ENCODE measurements at regions not wholly inside any gene's neighbourhood (a gene's known extent, or its start where the extent isn't known, plus 50 kb on each side); places are given as distances from the start of the nearest gene placed in this dataset.
A peak's percentile ranks its signal among the peaks of the same experiment; 100 is the strongest.

- Histone ChIP-seq H3K4me1 (peaks cover 0 to 44% (median 21%) of the 10 kb centered on the region in 12 donors), H3K27ac (peak overlapping the region in 6 of 12 donors; percentile 76 to 87 (median 82)), H3K36me3 (no peaks in the 10 kb centered on the region), H3K4me3 (no peak overlapping the region), H3K27me3 (no peaks in the 10 kb centered on the region), H3K9me3 (no peaks in the 10 kb centered on the region)
- no peak for TF ChIP-seq CTCF (IDR thresholded peaks at IDR 0.05)
- no peak for TF ChIP-seq POLR2A (IDR thresholded peaks at IDR 0.05)
- intact Hi-C loops (cut with DNase I), result no loop called here
- DNase-seq (no peak), ATAC-seq (no peak)
- 68 to 76% (median 73%) methylated on average over 6 of the region's 6 CpGs for WGBS, 4 donors
These were observed 83.5 kb downstream of the CD164 start for GRCh38 chr6:109298605-109299264.

- WGBS, 4 donors, result 34 to 36% (median 35%) methylated on average over 6 of the region's 6 CpGs
- Histone ChIP-seq H3K4me1 (peaks cover 0 to 53% (median 21%) of the 10 kb centered on the region in 12 donors), H3K27me3 (no peaks in the 10 kb centered on the region), H3K36me3 (no peaks in the 10 kb centered on the region), H3K9me3 (no peaks in the 10 kb centered on the region), H3K27ac (peak overlapping the region in 7 of 12 donors; percentile 26 to 85 (median 45)), H3K4me3 (no peak overlapping the region)
- ATAC-seq (no peak), DNase-seq (no peak)
- TF ChIP-seq POLR2A (IDR thresholded peaks at IDR 0.05) (no peak), CTCF (IDR thresholded peaks at IDR 0.05) (no peak)
- intact Hi-C loops (cut with DNase I), result no loop called here
These were observed 84.7 kb downstream of the CD164 start for GRCh38 chr6:109297406-109298110.

GRCh38 chr6:109296971-109297372 is 85.3 kb downstream of the CD164 start:
- DNase-seq (no peak), ATAC-seq (no peak)
- H3K4me3 ChIP-seq, result no peak overlapping the region
- WGBS, 4 donors, result 69 to 78% (median 73%) methylated on average over 7 of the region's 7 CpGs
- TF ChIP-seq CTCF (IDR thresholded peaks at IDR 0.05) (no peak), POLR2A (IDR thresholded peaks at IDR 0.05) (no peak)
- H3K36me3 ChIP-seq, result no peaks in the 10 kb centered on the region
- no peaks in the 10 kb centered on the region for H3K27me3 ChIP-seq
- H3K27ac ChIP-seq, result no peak overlapping the region
- intact Hi-C loops (cut with DNase I), result no loop called here
- peaks cover 0 to 51% (median 21%) of the 10 kb centered on the region in 12 donors for H3K4me1 ChIP-seq
- no peaks in the 10 kb centered on the region for H3K9me3 ChIP-seq

GRCh38 chr6:109296452-109296851 is 85.8 kb downstream of the CD164 start:
- Histone ChIP-seq H3K4me3 (no peak overlapping the region), H3K9me3 (no peaks in the 10 kb centered on the region), H3K36me3 (no peaks in the 10 kb centered on the region), H3K4me1 (peaks cover 0 to 46% (median 17%) of the 10 kb centered on the region in 12 donors), H3K27me3 (no peaks in the 10 kb centered on the region), H3K27ac (no peak overlapping the region)
- 81 to 97% (median 91%) methylated on average over 3 of the region's 3 CpGs for WGBS, 4 donors
- intact Hi-C loops (cut with DNase I), result no loop called here
- DNase-seq (no peak), ATAC-seq (no peak)
- no peak for TF ChIP-seq CTCF (IDR thresholded peaks at IDR 0.05)
- no peak for TF ChIP-seq POLR2A (IDR thresholded peaks at IDR 0.05)

Data from heart left ventricle (tissue), 16 donors.